ENCODE measurements at regions not wholly inside any gene's neighbourhood (a gene's known extent, or its start where the extent isn't known, plus 50 kb on each side); places are given as distances from the start of the nearest gene placed in this dataset.

DNA sequence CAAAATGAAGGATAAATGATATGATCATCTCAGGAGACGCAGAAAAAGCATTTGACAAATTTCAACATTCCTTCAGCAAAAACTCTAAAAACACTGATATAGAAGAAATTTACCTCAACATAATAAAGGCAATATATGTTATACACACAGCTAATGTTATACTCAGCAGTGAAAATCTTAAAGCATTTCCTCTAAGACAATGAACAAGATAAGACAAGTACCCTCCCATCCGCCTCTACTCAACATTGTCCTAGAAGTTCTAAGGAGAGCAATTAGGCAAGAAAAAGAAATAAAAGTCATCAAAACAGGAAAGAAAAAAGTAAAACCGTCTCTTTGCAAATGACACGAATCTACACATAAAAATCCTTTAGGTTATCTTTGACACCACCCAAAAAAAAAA is 1432.8 kb downstream of the CDH11 start:
- H3K36me3 Mint-ChIP-seq = no peaks in the 10 kb centered on the region
- H3K9me3 Mint-ChIP-seq = peaks cover 15 to 23% of the 10 kb centered on the region in 2 donors
- H3K9me3 ChIP-seq (ENCODE audit: control insufficient read depth, insufficient read depth, low read length) = peaks cover 11% of the 10 kb centered on the region
- H3K4me1 Mint-ChIP-seq = no peaks in the 10 kb centered on the region
- no peaks in the 10 kb centered on the region for H3K27me3 ChIP-seq (ENCODE audit: control insufficient read depth, insufficient read depth, low read length)
- H3K36me3 ChIP-seq (ENCODE audit: control insufficient read depth, insufficient read depth, low read length) = no peaks in the 10 kb centered on the region
- intact Hi-C loops (cut with micrococcal nuclease) = no loop called here
- no peak overlapping the region for H3K4me3 ChIP-seq (ENCODE audit: low read length)
- H3K27ac Mint-ChIP-seq = no peak overlapping the region
- DNase-seq (no peak), ATAC-seq (no peak)
- H3K27me3 Mint-ChIP-seq (ENCODE audit: low read depth in 2 of 2) = no peaks in the 10 kb centered on the region
- no peak overlapping the region for H3K27ac ChIP-seq (ENCODE audit: low read length)
- H3K4me1 ChIP-seq (ENCODE audit: control insufficient read depth, insufficient read depth, low read length) = no peaks in the 10 kb centered on the region
- TF ChIP-seq CTCF (IDR thresholded peaks at IDR 0.05) = no peak
- H3K4me3 Mint-ChIP-seq = no peak overlapping the region
- no CpG with 5 or more reads among the region's 4 CpGs for WGBS (ENCODE audit: insufficient coverage)

GRCh38 chr16:63684149-63685101 is 1437.4 kb downstream of the CDH11 start:
- Mint-ChIP-seq H3K4me3 (no peak overlapping the region), H3K36me3 (no peaks in the 10 kb centered on the region), H3K9me3 (peaks cover 18 to 29% of the 10 kb centered on the region in 2 donors), H3K27ac (no peak overlapping the region), H3K27me3 (ENCODE audit: low read depth in 2 of 2) (no peaks in the 10 kb centered on the region), H3K4me1 (no peaks in the 10 kb centered on the region)
- intact Hi-C loops (cut with micrococcal nuclease) = no loop called here
- Histone ChIP-seq H3K9me3 (ENCODE audit: control insufficient read depth, insufficient read depth, low read length) (peaks cover 15% of the 10 kb centered on the region), H3K27me3 (ENCODE audit: control insufficient read depth, insufficient read depth, low read length) (no peaks in the 10 kb centered on the region), H3K4me3 (ENCODE audit: low read length) (no peak overlapping the region), H3K4me1 (ENCODE audit: control insufficient read depth, insufficient read depth, low read length) (no peaks in the 10 kb centered on the region), H3K36me3 (ENCODE audit: control insufficient read depth, insufficient read depth, low read length) (no peaks in the 10 kb centered on the region), H3K27ac (ENCODE audit: low read length) (no peak overlapping the region)
- no peak for TF ChIP-seq CTCF (IDR thresholded peaks at IDR 0.05)
- ATAC-seq (no peak), DNase-seq (no peak)
- WGBS (ENCODE audit: insufficient coverage) = 79% methylated on average over 8 of the region's 8 CpGs

GRCh38 chr16:63682844-63683243 is 1439.0 kb downstream of the CDH11 start:
- Histone ChIP-seq H3K27ac (ENCODE audit: low read length) (no peak overlapping the region), H3K9me3 (ENCODE audit: control insufficient read depth, insufficient read depth, low read length) (peaks cover 15% of the 10 kb centered on the region), H3K4me3 (ENCODE audit: low read length) (no peak overlapping the region), H3K4me1 (ENCODE audit: control insufficient read depth, insufficient read depth, low read length) (no peaks in the 10 kb centered on the region), H3K36me3 (ENCODE audit: control insufficient read depth, insufficient read depth, low read length) (no peaks in the 10 kb centered on the region), H3K27me3 (ENCODE audit: control insufficient read depth, insufficient read depth, low read length) (no peaks in the 10 kb centered on the region)
- Mint-ChIP-seq H3K4me1 (no peaks in the 10 kb centered on the region), H3K9me3 (peaks cover 19 to 21% of the 10 kb centered on the region in 2 donors), H3K27me3 (ENCODE audit: low read depth in 2 of 2) (no peaks in the 10 kb centered on the region), H3K36me3 (no peaks in the 10 kb centered on the region), H3K4me3 (no peak overlapping the region), H3K27ac (no peak overlapping the region)
- WGBS (ENCODE audit: insufficient coverage) = 76% methylated on average over 3 of the region's 3 CpGs
- intact Hi-C loops (cut with micrococcal nuclease) = no loop called here
- DNase-seq (no peak), ATAC-seq (no peak)
- no peak for TF ChIP-seq CTCF (IDR thresholded peaks at IDR 0.05)

Measured in natural killer cell (primary cell).